Endometrial microvascular endothelial cells (primary cell): ENCODE measurements at regions not wholly inside any gene's neighbourhood (a gene's known extent, or its start where the extent isn't known, plus 50 kb on each side); places are given as distances from the start of the nearest gene placed in this dataset.

Experiments used
- in situ Hi-C: cut with HindIII; loops from 2 replicates; pipeline ENCODE4 v1.10.0; 2017; ENCODE audit warnings: low sequenced_read_pairs, low pct_unique_long_range_greater_than_20kb; ENCODE audit errors: inconsistent ontology term

GRCh38 chr5:58024151-58024550, 435.7 kb downstream of the PLK2 start:
- in situ Hi-C loops: no loop called here

- in situ Hi-C loops: no loop called here
Observed at GRCh38 chr5:58022055-58022454, 437.8 kb downstream of the PLK2 start.

- in situ Hi-C loops: no loop called here
Observed at GRCh38 chr5:58021466-58021865, 438.4 kb downstream of the PLK2 start.

GRCh38 chr5:58019614-58020013, 440.3 kb downstream of the PLK2 start:
- in situ Hi-C loops: no loop called here

- in situ Hi-C loops: no loop called here
Observed at GRCh38 chr5:58018016-58018415, 441.9 kb downstream of the PLK2 start.

GRCh38 chr5:58016877-58017276, 443.0 kb downstream of the PLK2 start:
- in situ Hi-C loops: no loop called here

GRCh38 chr5:58016358-58016757, 443.5 kb downstream of the PLK2 start:
- in situ Hi-C loops: no loop called here

- in situ Hi-C loops: no loop called here
Observed at GRCh38 chr5:58015175-58015574, 444.7 kb downstream of the PLK2 start.

GRCh38 chr5:58013542-58014258, 446.2 kb downstream of the PLK2 start:
- in situ Hi-C loops: no loop called here

GRCh38 chr5:58012801-58013315, 447.0 kb downstream of the PLK2 start:
- in situ Hi-C loops: no loop called here

- in situ Hi-C loops: no loop called here
Observed at GRCh38 chr5:58012102-58012501, 447.8 kb downstream of the PLK2 start.

GRCh38 chr5:58011301-58011700, 448.6 kb downstream of the PLK2 start:
- in situ Hi-C loops: no loop called here

- in situ Hi-C loops: no loop called here
Observed at GRCh38 chr5:58009754-58010153, 450.1 kb downstream of the PLK2 start.

GRCh38 chr5:58002323-58002722, 457.6 kb downstream of the PLK2 start:
- in situ Hi-C loops: no loop called here

- in situ Hi-C loops: no loop called here
Observed at GRCh38 chr5:57993866-57994265, 466.0 kb downstream of the PLK2 start.

- in situ Hi-C loops: no loop called here
Observed at GRCh38 chr5:57989378-57989777, 470.5 kb downstream of the PLK2 start.

GRCh38 chr5:57988813-57989212, 471.1 kb downstream of the PLK2 start:
- in situ Hi-C loops: no loop called here

GRCh38 chr5:57987552-57987951, 472.3 kb downstream of the PLK2 start:
- in situ Hi-C loops: no loop called here

GRCh38 chr5:57986761-57987341, 473.0 kb downstream of the PLK2 start:
- in situ Hi-C loops: no loop called here

- in situ Hi-C loops: no loop called here
Observed at GRCh38 chr5:57983426-57983825, 476.5 kb downstream of the PLK2 start.

- in situ Hi-C loops: no loop called here
Observed at GRCh38 chr5:57979671-57980070, 480.2 kb downstream of the PLK2 start.
